ENCODE measurements at regions not wholly inside any gene's neighbourhood (a gene's known extent, or its start where the extent isn't known, plus 50 kb on each side); places are given as distances from the start of the nearest gene placed in this dataset.

DNA sequence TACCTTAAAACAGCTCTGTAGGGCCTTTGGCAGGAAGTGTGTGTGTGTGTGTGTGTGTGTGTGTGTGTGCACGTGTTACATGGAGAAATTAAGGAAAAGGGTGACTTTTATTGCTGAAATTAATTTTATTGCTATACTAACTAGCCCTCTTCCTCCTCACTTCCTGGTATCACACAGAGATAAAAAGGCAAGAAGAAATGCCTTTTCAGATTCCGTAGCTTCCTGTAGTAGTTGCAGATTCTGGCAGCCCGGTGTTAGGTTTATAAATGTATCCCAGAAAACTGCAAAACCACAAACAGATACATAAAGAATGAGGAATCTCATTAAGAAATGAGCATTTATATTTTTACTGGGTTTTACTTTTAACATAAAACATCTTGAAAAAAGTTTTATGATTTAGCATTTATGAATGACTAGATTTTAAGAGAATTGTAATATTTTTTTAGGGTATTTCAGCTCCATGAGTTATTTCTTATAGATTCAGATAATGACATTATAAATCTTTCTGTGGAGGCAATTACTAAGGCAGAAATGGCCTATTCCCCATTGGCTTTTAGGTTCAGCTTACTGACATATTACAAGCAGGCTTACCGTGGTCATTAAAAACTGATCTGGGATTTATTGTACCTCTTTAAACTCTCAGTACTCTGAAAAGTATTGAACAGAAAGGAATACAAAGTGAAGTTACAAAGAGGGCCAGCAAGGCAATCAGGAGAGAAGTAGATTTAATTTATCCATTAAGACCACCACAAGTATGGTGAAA lies 249.1 kb upstream of the TSHZ2 start (continued):
- TF ChIP-seq, protein P1, sequence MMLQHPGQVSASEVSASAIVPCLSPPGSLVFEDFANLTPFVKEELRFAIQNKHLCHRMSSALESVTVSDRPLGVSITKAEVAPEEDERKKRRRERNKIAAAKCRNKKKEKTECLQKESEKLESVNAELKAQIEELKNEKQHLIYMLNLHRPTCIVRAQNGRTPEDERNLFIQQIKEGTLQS (IDR thresholded peaks at IDR 0.05; ENCODE audit: borderline replicate concordance, extremely low read depth, low read depth, low read length): no peak
- TF ChIP-seq POLR2AphosphoS2 (IDR thresholded peaks at IDR 0.05; ENCODE audit: low read depth, low read length): no peak
- TF ChIP-seq NRF1 (conservative IDR thresholded peaks at IDR 0.05; ENCODE audit: low read depth, low read length): no peak
- no peak for TF ChIP-seq CREM (IDR thresholded peaks at IDR 0.05; ENCODE audit: low read depth)
- no peak for TF ChIP-seq SREBF1 (IDR thresholded peaks at IDR 0.05; ENCODE audit: low read length)
- TF ChIP-seq E2F8 (IDR thresholded peaks at IDR 0.05; ENCODE audit: low read depth, partially characterized antibody): no peak
- no peak for TF ChIP-seq JUNB (IDR thresholded peaks at IDR 0.05)
- TF ChIP-seq, protein P2, sequence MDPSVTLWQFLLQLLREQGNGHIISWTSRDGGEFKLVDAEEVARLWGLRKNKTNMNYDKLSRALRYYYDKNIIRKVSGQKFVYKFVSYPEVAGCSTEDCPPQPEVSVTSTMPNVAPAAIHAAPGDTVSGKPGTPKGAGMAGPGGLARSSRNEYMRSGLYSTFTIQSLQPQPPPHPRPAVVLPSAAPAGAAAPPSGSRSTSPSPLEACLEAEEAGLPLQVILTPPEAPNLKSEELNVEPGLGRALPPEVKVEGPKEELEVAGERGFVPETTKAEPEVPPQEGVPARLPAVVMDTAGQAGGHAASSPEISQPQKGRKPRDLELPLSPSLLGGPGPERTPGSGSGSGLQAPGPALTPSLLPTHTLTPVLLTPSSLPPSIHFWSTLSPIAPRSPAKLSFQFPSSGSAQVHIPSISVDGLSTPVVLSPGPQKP (IDR thresholded peaks at IDR 0.05; ENCODE audit: low read depth, low read length): no peak
- TF ChIP-seq SREBF2 (IDR thresholded peaks at IDR 0.05; ENCODE audit: low read length): no peak
- no peak for TF ChIP-seq SMC3 (IDR thresholded peaks at IDR 0.05; ENCODE audit: borderline replicate concordance, low read length)
- no peak for TF ChIP-seq BCL11A (IDR thresholded peaks at IDR 0.05; ENCODE audit: low read depth, low read length)
- no peak for TF ChIP-seq NBN (IDR thresholded peaks at IDR 0.05)

Measured in GM12878 (cell line).